B cell (primary cell): ENCODE measurements at regions not wholly inside any gene's neighbourhood (a gene's known extent, or its start where the extent isn't known, plus 50 kb on each side); places are given as distances from the start of the nearest gene placed in this dataset.

Source experiments
- ATAC-seq: fragments of 200-7000 bp; cut with Tn5 transposase; one replicate; pipeline ENCODE4 v1.10.0; 2021; ENCODE audit warnings: low read depth, mild to moderate bottlenecking, moderate number of reproducible peaks, moderate library complexity
- CTCF ChIA-PET: fragments of 350-600 bp; sonication (Branson Sonifier 250); formaldehyde crosslinking; loops from one replicate; lab custom pipeline; 2021; ENCODE audit warnings: antibody characterized with exemption, inconsistent platforms; lab: Charles Lee
- POLR2A ChIA-PET: fragments of 350-600 bp; sonication (Branson Sonifier 250); formaldehyde crosslinking; loops from one replicate; lab custom pipeline; 2021; ENCODE audit warnings: antibody characterized with exemption; lab: Charles Lee
- DNase-seq: peaks from one replicate; pipeline ENCODE4 v3.0.0; 2013
- H2AFZ ChIP-seq: 2 replicates; pipeline ENCODE4 v1.6.1; 2012; ENCODE audit warnings: mild to moderate bottlenecking, low read depth, low read length; ENCODE audit not compliant: insufficient read depth, poor library complexity, severe bottlenecking
- H3K27ac ChIP-seq, 2 donors: 1 replicate in 1 of 2; 2 replicates in 1 of 2; pipeline ENCODE4 v1.5.1; 2012 to 2013; ENCODE audit warnings: low read length in 2 of 2, mild to moderate bottlenecking in 2 of 2, moderate library complexity in 1 of 2
- H3K27me3 ChIP-seq, 4 experiments: fragments of 200-600 bp in 1 of 4; sonication (generic) in 1 of 4; replicated peaks in 1 of 4; 1 replicate in 2 of 4; 2 replicates in 2 of 4; pipeline versions ENCODE4 v1.6.1 to v1.7.0; 2013 to 2016; ENCODE audit warnings: low read length in 3 of 4, mild to moderate bottlenecking in 2 of 4, mixed read lengths in 1 of 4, moderate library complexity in 1 of 4; ENCODE audit not compliant: insufficient read depth in 4 of 4, control insufficient read depth in 3 of 4; ENCODE audit errors: control extremely low read depth in 1 of 4
- H3K36me3 ChIP-seq, 2 experiments: replicated peaks in 1 of 2; 1 replicate in 1 of 2; 2 replicates in 1 of 2; pipeline versions ENCODE4 v1.6.1 to v1.7.1; 2013; ENCODE audit warnings: low read length in 1 of 2; ENCODE audit not compliant: insufficient read depth in 2 of 2, control insufficient read depth in 1 of 2; ENCODE audit errors: control extremely low read depth in 1 of 2, extremely low read depth in 1 of 2
- H3K4me1 ChIP-seq, 2 donors: fragments of 200-600 bp in 1 of 2; sonication (generic) in 1 of 2; 1 replicate in 1 of 2; 2 replicates in 1 of 2; pipeline versions ENCODE4 v1.5.1 to v1.6.1; 2013 to 2017; ENCODE audit warnings: low read length in 2 of 2; ENCODE audit not compliant: control insufficient read depth in 2 of 2, insufficient read depth in 2 of 2
- H3K4me2 ChIP-seq: replicated peaks from 2 replicates; pipeline ENCODE3; 2012; ENCODE audit warnings: mild to moderate bottlenecking, low read depth, low read length; ENCODE audit not compliant: poor library complexity, severe bottlenecking
- H3K4me3 ChIP-seq, 5 experiments: fragments of 200-600 bp in 1 of 5; sonication (generic) in 1 of 5; 1 replicate in 3 of 5; 2 replicates in 2 of 5; pipeline versions ENCODE4 v1.5.1 to v1.7.0; 2011 to 2016; ENCODE audit warnings: low read length in 4 of 5, mild to moderate bottlenecking in 4 of 5, low read depth in 2 of 5, control low read depth in 1 of 5, moderate library complexity in 1 of 5; ENCODE audit not compliant: insufficient read depth in 1 of 5; ENCODE audit errors: control extremely low read depth in 1 of 5, extremely low read depth in 1 of 5
- H3K79me2 ChIP-seq: fragments of 200-600 bp; sonication (generic); one replicate; pipeline ENCODE4 v1.6.0; 2016; ENCODE audit warnings: low read length; ENCODE audit not compliant: control insufficient read depth, insufficient read depth
- H3K9ac ChIP-seq: fragments of 200-600 bp; sonication (generic); 2 replicates; pipeline ENCODE4 v1.6.1; 2017; ENCODE audit warnings: mild to moderate bottlenecking, low read length, moderate library complexity
- H3K9me3 ChIP-seq, 3 donors: one replicate each; pipeline versions ENCODE4 v1.6.1 to v1.7.1; 2013; ENCODE audit warnings: low read length in 2 of 3; ENCODE audit not compliant: control insufficient read depth in 2 of 3, insufficient read depth in 1 of 3; ENCODE audit errors: control extremely low read depth in 1 of 3
- H4K20me1 ChIP-seq: 2 replicates; pipeline ENCODE4 v1.6.0; 2012; ENCODE audit warnings: mild to moderate bottlenecking, low read length; ENCODE audit not compliant: insufficient read depth, control insufficient read depth, poor library complexity, severe bottlenecking
- H3K27ac Mint-ChIP-seq: one replicate; pipeline ENCODE4 v1.8.0; 2021; ENCODE audit warnings: mixed read lengths
- H3K27me3 Mint-ChIP-seq: one replicate; pipeline ENCODE4 v1.8.0; 2021; ENCODE audit warnings: mixed read lengths
- H3K4me1 Mint-ChIP-seq: one replicate; pipeline ENCODE4 v1.8.0; 2021; ENCODE audit warnings: mixed read lengths
- H3K4me3 Mint-ChIP-seq: one replicate; pipeline ENCODE4 v1.8.0; 2021; ENCODE audit warnings: mixed read lengths
- H3K9me3 Mint-ChIP-seq: one replicate; pipeline ENCODE4 v1.8.0; 2022; ENCODE audit warnings: mixed read lengths; ENCODE audit not compliant: insufficient read depth
- CTCF ChIP-seq: fragments of 200-600 bp; IDR thresholded peaks from one replicate; pipeline ENCODE4 v1.8.0; 2022; ENCODE audit warnings: antibody characterized with exemption, mild to moderate bottlenecking
- EZH2 ChIP-seq: IDR thresholded peaks from 2 replicates; pipeline ENCODE4 v1.6.1; 2012; ENCODE audit warnings: borderline replicate concordance, low read depth, mild to moderate bottlenecking, moderate library complexity, low read length; ENCODE audit not compliant: insufficient read depth, poor library complexity, severe bottlenecking
- WGBS: methylation state at CpG from one replicate; pipeline ENCODE4 v1.1.5; 2013; ENCODE audit warnings: missing lambda C conversion rate; ENCODE audit not compliant: insufficient coverage; 5-methylcytosine and 5-hydroxymethylcytosine counted together
- intact Hi-C: fragments of 100-400 bp; cut with micrococcal nuclease; formaldehyde crosslinking; loops from one replicate; pipeline ENCODE4 v1.10.0; 2022

GRCh38 chr4:32394255-32394654 lies 1674.1 kb downstream of the PCDH7 start:
- ChIA-PET CTCF (no interaction called here), POLR2A (no interaction called here)
- no peak overlapping the region for H3K9ac ChIP-seq
- DNase-seq (no peak), ATAC-seq (no peak)
- no peak overlapping the region for H2AFZ ChIP-seq
- H3K4me2 ChIP-seq = no peak overlapping the region
- Mint-ChIP-seq H3K9me3 (no peaks in the 10 kb centered on the region), H3K4me1 (no peaks in the 10 kb centered on the region), H3K27me3 (no peaks in the 10 kb centered on the region), H3K27ac (no peak overlapping the region), H3K4me3 (no peak overlapping the region)
- H3K4me1 ChIP-seq = no peaks in the 10 kb centered on the region
- TF ChIP-seq CTCF = no peak
- no peak for TF ChIP-seq EZH2
- no CpG with 5 or more reads among the region's 1 CpG for WGBS
- no peaks in the 10 kb centered on the region for H3K27me3 ChIP-seq
- no peaks in the 10 kb centered on the region for H3K9me3 ChIP-seq
- no peaks in the 10 kb centered on the region for H4K20me1 ChIP-seq
- H3K4me3 ChIP-seq = no peak overlapping the region
- H3K36me3 ChIP-seq = no peaks in the 10 kb centered on the region
- intact Hi-C loops = no loop called here
- H3K27ac ChIP-seq = no peak overlapping the region
- H3K79me2 ChIP-seq = no peaks in the 10 kb centered on the region

GRCh38 chr4:32396507-32397070 lies 1676.4 kb downstream of the PCDH7 start:
- Histone ChIP-seq H3K27me3 (no peaks in the 10 kb centered on the region), H2AFZ (no peak overlapping the region), H3K36me3 (no peaks in the 10 kb centered on the region), H3K79me2 (no peaks in the 10 kb centered on the region), H3K27ac (no peak overlapping the region), H4K20me1 (no peaks in the 10 kb centered on the region), H3K4me3 (no peak overlapping the region), H3K4me1 (no peaks in the 10 kb centered on the region), H3K9me3 (no peaks in the 10 kb centered on the region), H3K9ac (no peak overlapping the region), H3K4me2 (no peak overlapping the region)
- H3K27me3 Mint-ChIP-seq = no peaks in the 10 kb centered on the region
- ChIA-PET CTCF (no interaction called here), POLR2A (no interaction called here)
- intact Hi-C loops = no loop called here
- H3K27ac Mint-ChIP-seq = no peak overlapping the region
- TF ChIP-seq EZH2 = no peak
- no peak for TF ChIP-seq CTCF
- no peaks in the 10 kb centered on the region for H3K9me3 Mint-ChIP-seq
- no peak overlapping the region for H3K4me3 Mint-ChIP-seq
- ATAC-seq (no peak), DNase-seq (no peak)
- 83% methylated on average over 5 of the region's 7 CpGs for WGBS
- H3K4me1 Mint-ChIP-seq = no peaks in the 10 kb centered on the region
